ENCODE measurements at regions not wholly inside any gene's neighbourhood (a gene's known extent, or its start where the extent isn't known, plus 50 kb on each side); places are given as distances from the start of the nearest gene placed in this dataset.

DNA sequence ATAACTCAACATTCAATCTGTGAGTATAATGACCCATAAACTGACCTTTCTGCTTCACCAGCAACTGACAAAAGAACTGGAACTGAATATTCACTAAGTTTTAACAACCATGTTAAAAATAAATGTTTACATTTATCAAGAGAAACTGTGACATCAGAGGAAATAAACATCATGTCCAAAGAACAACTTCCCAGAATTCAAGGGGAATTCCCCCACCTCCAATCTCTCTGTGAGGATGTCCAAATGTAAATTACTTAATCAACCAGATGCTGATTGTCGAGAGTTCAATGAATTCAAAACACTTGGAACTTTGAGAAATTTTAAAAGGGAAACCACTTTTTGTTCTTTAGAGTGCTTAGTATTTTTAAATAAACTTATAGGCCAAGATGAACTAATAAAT is 365.6 kb upstream of the ADGRL2 start:
- Histone ChIP-seq H3K9me2 (replicated peaks; ENCODE audit: insufficient read depth, low read length) (no peaks in the 10 kb centered on the region), H4K20me1 (ENCODE audit: insufficient read depth, low read length) (no peaks in the 10 kb centered on the region), H3K36me3 (replicated peaks; ENCODE audit: insufficient read depth, low read length) (no peaks in the 10 kb centered on the region), H3K27me3 (replicated peaks; ENCODE audit: insufficient read depth, low read length) (no peaks in the 10 kb centered on the region), H3K4me3 (ENCODE audit: low read length) (no peak overlapping the region), H2AFZ (ENCODE audit: low read length) (no peak overlapping the region), H3K9me3 (replicated peaks; ENCODE audit: insufficient read depth, low read length) (no peaks in the 10 kb centered on the region), H3K27ac (ENCODE audit: low read length) (no peak overlapping the region), H3K4me1 (ENCODE audit: low read length) (peaks cover 11% of the 10 kb centered on the region), H3F3A (ENCODE audit: insufficient read depth, low read length) (0 out of 2 replicates have a peak, but pooled peaks cover 2% of the 10 kb centered on the region), H3K9ac (ENCODE audit: low read length) (no peak overlapping the region), H3K4me2 (ENCODE audit: low read depth, low read length) (no peak overlapping the region), H3K79me2 (ENCODE audit: low read length) (no peaks in the 10 kb centered on the region)
- TF ChIP-seq EZH2phosphoT487 (IDR thresholded peaks at IDR 0.05; ENCODE audit: low read length) (no peak), EZH2 (optimal IDR thresholded peaks at IDR 0.05; ENCODE audit: low read depth, low read length) (no peak)
- TF ChIP-seq, protein P1, sequence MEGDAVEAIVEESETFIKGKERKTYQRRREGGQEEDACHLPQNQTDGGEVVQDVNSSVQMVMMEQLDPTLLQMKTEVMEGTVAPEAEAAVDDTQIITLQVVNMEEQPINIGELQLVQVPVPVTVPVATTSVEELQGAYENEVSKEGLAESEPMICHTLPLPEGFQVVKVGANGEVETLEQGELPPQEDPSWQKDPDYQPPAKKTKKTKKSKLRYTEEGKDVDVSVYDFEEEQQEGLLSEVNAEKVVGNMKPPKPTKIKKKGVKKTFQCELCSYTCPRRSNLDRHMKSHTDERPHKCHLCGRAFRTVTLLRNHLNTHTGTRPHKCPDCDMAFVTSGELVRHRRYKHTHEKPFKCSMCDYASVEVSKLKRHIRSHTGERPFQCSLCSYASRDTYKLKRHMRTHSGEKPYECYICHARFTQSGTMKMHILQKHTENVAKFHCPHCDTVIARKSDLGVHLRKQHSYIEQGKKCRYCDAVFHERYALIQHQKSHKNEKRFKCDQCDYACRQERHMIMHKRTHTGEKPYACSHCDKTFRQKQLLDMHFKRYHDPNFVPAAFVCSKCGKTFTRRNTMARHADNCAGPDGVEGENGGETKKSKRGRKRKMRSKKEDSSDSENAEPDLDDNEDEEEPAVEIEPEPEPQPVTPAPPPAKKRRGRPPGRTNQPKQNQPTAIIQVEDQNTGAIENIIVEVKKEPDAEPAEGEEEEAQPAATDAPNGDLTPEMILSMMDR (IDR thresholded peaks at IDR 0.05; ENCODE audit: low read length) = no peak
- DNase-seq = no peak

DNA sequence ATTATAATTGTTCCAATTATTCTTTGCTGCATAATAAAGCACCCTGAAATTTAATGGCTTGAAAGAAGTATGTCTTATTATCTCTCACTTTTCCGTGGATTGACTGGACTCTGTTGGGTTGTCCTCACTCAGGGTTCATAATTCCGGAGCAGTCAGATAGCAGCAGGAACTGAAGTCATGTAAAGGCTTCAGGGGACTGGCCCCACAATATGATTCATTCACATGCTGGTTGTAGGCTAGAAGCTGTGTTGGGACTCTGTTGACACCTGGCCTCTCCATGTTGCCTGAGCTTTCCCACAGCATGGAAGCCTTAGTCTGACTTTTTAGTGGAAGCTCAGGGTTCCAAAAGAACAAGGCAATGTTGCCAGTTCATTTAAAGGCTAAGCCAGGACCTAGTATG is 367.1 kb upstream of the ADGRL2 start:
- Histone ChIP-seq H3K4me3 (ENCODE audit: low read length) (no peak overlapping the region), H2AFZ (ENCODE audit: low read length) (no peak overlapping the region), H4K20me1 (ENCODE audit: insufficient read depth, low read length) (no peaks in the 10 kb centered on the region), H3K27me3 (replicated peaks; ENCODE audit: insufficient read depth, low read length) (no peaks in the 10 kb centered on the region), H3K4me1 (ENCODE audit: low read length) (peaks cover 11% of the 10 kb centered on the region), H3K9ac (ENCODE audit: low read length) (no peak overlapping the region), H3K36me3 (replicated peaks; ENCODE audit: insufficient read depth, low read length) (no peaks in the 10 kb centered on the region), H3K79me2 (ENCODE audit: low read length) (no peaks in the 10 kb centered on the region), H3K4me2 (ENCODE audit: low read depth, low read length) (no peak overlapping the region), H3K9me2 (replicated peaks; ENCODE audit: insufficient read depth, low read length) (no peaks in the 10 kb centered on the region), H3F3A (ENCODE audit: insufficient read depth, low read length) (0 out of 2 replicates have a peak, but pooled peaks cover 2% of the 10 kb centered on the region), H3K9me3 (replicated peaks; ENCODE audit: insufficient read depth, low read length) (no peaks in the 10 kb centered on the region), H3K27ac (ENCODE audit: low read length) (no peak overlapping the region)
- no peak for TF ChIP-seq EZH2phosphoT487 (IDR thresholded peaks at IDR 0.05; ENCODE audit: low read length)
- TF ChIP-seq EZH2 (optimal IDR thresholded peaks at IDR 0.05; ENCODE audit: low read depth, low read length) = no peak
- TF ChIP-seq, protein P1 (IDR thresholded peaks at IDR 0.05; ENCODE audit: low read length) = no peak
- no peak for DNase-seq

DNA sequence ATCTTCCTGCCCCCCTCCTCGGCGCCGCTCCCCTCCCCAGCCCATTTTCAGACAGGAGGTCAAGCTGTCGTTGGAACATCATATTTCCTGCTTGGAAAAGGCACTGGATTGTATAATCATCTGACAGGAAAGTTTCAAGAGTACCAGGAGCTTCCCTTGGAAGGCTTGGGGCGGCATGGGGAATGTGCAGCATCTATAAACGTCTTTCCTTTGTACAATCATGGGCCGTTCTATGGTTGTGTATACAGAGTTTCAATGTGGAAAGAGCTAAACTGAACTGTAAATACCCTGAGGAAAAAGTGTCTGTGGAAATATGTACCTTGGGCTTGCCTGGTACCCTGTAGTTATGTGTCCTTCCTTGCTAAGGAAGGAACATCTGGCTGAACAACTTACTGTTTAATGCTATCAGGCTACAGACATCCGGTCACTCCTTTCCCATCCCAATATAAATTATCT is 368.1 kb upstream of the ADGRL2 start:
- Histone ChIP-seq H2AFZ (ENCODE audit: low read length) (no peak overlapping the region), H3K4me3 (ENCODE audit: low read length) (no peak overlapping the region), H3K9ac (ENCODE audit: low read length) (no peak overlapping the region), H3F3A (ENCODE audit: insufficient read depth, low read length) (0 out of 2 replicates have a peak, but pooled peaks cover 2% of the 10 kb centered on the region), H3K79me2 (ENCODE audit: low read length) (no peaks in the 10 kb centered on the region), H3K4me2 (ENCODE audit: low read depth, low read length) (no peak overlapping the region), H3K27ac (ENCODE audit: low read length) (no peak overlapping the region), H3K36me3 (replicated peaks; ENCODE audit: insufficient read depth, low read length) (no peaks in the 10 kb centered on the region), H4K20me1 (ENCODE audit: insufficient read depth, low read length) (no peaks in the 10 kb centered on the region), H3K4me1 (ENCODE audit: low read length) (peaks cover 11% of the 10 kb centered on the region), H3K9me3 (replicated peaks; ENCODE audit: insufficient read depth, low read length) (no peaks in the 10 kb centered on the region), H3K9me2 (replicated peaks; ENCODE audit: insufficient read depth, low read length) (no peaks in the 10 kb centered on the region), H3K27me3 (replicated peaks; ENCODE audit: insufficient read depth, low read length) (no peaks in the 10 kb centered on the region)
- no peak for TF ChIP-seq EZH2phosphoT487 (IDR thresholded peaks at IDR 0.05; ENCODE audit: low read length)
- TF ChIP-seq, protein P1 (IDR thresholded peaks at IDR 0.05; ENCODE audit: low read length) = no peak
- TF ChIP-seq EZH2 (optimal IDR thresholded peaks at IDR 0.05; ENCODE audit: low read depth, low read length) = no peak
- DNase-seq = no peak

Measured in MM.1S (cell line).